ENCODE measurements at regions not wholly inside any gene's neighbourhood (a gene's known extent, or its start where the extent isn't known, plus 50 kb on each side); places are given as distances from the start of the nearest gene placed in this dataset.

DNA sequence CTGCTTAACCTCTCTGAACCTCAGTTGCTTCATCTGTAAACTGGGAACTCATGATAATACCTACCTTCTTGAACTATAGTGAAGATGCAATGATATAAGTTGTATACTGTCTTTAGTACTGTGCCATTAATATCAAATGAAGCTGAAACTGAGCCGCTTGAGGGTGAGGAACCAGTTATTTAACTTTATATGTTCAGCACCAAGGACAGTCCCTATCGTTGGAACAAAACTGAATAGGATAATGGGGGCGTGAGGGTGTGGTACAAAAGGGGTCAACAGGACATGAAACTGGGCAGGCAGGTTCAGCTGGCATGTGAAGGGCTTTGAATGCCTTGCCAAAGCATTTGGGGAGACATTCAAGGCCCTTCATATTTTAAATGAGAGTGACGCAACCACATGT lies 112.6 kb downstream of the C11orf91 start:
- TF ChIP-seq EZH2 (IDR thresholded peaks at IDR 0.05) = no peak
- no peak for TF ChIP-seq POLR2AphosphoS5 (IDR thresholded peaks at IDR 0.05; ENCODE audit: borderline replicate concordance, low read depth, low read length)
- TF ChIP-seq FOXP2 (optimal IDR thresholded peaks at IDR 0.05; ENCODE audit: control extremely low read depth, extremely low read length, insufficient read depth) = no peak
